ENCODE measurements at regions not wholly inside any gene's neighbourhood (a gene's known extent, or its start where the extent isn't known, plus 50 kb on each side); places are given as distances from the start of the nearest gene placed in this dataset.

GRCh38 chr6:22010102-22010501 lies 286.7 kb downstream of the PRL start:
- TF ChIP-seq POLR2A (IDR thresholded peaks at IDR 0.05; ENCODE audit: low read length): no peak
- TF ChIP-seq EHMT2 (IDR thresholded peaks at IDR 0.05; ENCODE audit: low read depth): no peak
- no peak for TF ChIP-seq CBX8 (IDR thresholded peaks at IDR 0.05)
- TF ChIP-seq CHD4 (IDR thresholded peaks at IDR 0.05; ENCODE audit: borderline replicate concordance): no peak
- no peak for TF ChIP-seq CTCF (IDR thresholded peaks at IDR 0.05)
- TF ChIP-seq BCL3 (IDR thresholded peaks at IDR 0.05): no peak
- no peak for TF ChIP-seq JUNB (IDR thresholded peaks at IDR 0.05)
- no peak for TF ChIP-seq ZC3H11A (IDR thresholded peaks at IDR 0.05)
- no peak for TF ChIP-seq HOXB5 (CRISPR knock-in tag; IDR thresholded peaks at IDR 0.05)
- TF ChIP-seq ZSCAN20 (CRISPR knock-in tag; IDR thresholded peaks at IDR 0.05): no peak
- TF ChIP-seq HMGXB4 (CRISPR knock-in tag; IDR thresholded peaks at IDR 0.05; ENCODE audit: borderline replicate concordance): no peak
- TF ChIP-seq CEBPB (IDR thresholded peaks at IDR 0.05): no peak
- no peak for TF ChIP-seq POLR2AphosphoS2 (conservative IDR thresholded peaks at IDR 0.05; ENCODE audit: low read length)
- TF ChIP-seq HES2 (IDR thresholded peaks at IDR 0.05): no peak
- TF ChIP-seq KDM1A (IDR thresholded peaks at IDR 0.05; ENCODE audit: low read depth): no peak
- no peak for TF ChIP-seq PHF8 (IDR thresholded peaks at IDR 0.05; ENCODE audit: borderline replicate concordance, low read depth)
- ATAC-seq (no peak), DNase-seq (ENCODE audit: low read depth in 1 of 2, low spot score in 1 of 2) (no peak), FAIRE-seq (no peak)
- WGBS (ENCODE audit: missing lambda C conversion rate): 62% methylated on average over 3 of the region's 3 CpGs
- H3K27ac ChIP-seq: no peak overlapping the region
- H3K4me2 ChIP-seq: no peak overlapping the region
- H3K4me1 ChIP-seq: peaks cover 4% of the 10 kb centered on the region; the same call in 2 of the 3 replicates
- ChIA-PET CTCF (no interaction called here), POLR2A (no interaction called here)
- H3K4me3 ChIP-seq: no peak overlapping the region
- no peaks in the 10 kb centered on the region for H3K9me3 ChIP-seq

- DNase-seq (ENCODE audit: low read depth in 1 of 2, low spot score in 1 of 2): no peak
- WGBS (ENCODE audit: missing lambda C conversion rate): 89% methylated on average over 4 of the region's 7 CpGs
- no peak overlapping the region for H3K4me2 ChIP-seq
- TF ChIP-seq RARB (CRISPR knock-in tag; IDR thresholded peaks at IDR 0.05) (no peak), HOXA7 (CRISPR knock-in tag; IDR thresholded peaks at IDR 0.05) (no peak), HOXB5 (CRISPR knock-in tag; IDR thresholded peaks at IDR 0.05) (no peak), ESRRA (IDR thresholded peaks at IDR 0.05; ENCODE audit: borderline replicate concordance, low read length) (no peak), FOSB (CRISPR knock-in tag; IDR thresholded peaks at IDR 0.05) (no peak), CBX2 (IDR thresholded peaks at IDR 0.05; ENCODE audit: borderline replicate concordance, low read depth) (no peak), POLR2A (IDR thresholded peaks at IDR 0.05; ENCODE audit: low read length) (no peak), HDAC2 (IDR thresholded peaks at IDR 0.05) (no peak), PHF8 (IDR thresholded peaks at IDR 0.05; ENCODE audit: borderline replicate concordance, low read depth) (no peak), MAFK (IDR thresholded peaks at IDR 0.05; ENCODE audit: partially characterized antibody) (no peak), FOXS1 (CRISPR knock-in tag; IDR thresholded peaks at IDR 0.05) (no peak), HEYL (CRISPR knock-in tag; IDR thresholded peaks at IDR 0.05) (no peak), REST (IDR thresholded peaks at IDR 0.05) (no peak), KDM5A (IDR thresholded peaks at IDR 0.05) (no peak)
- ChIA-PET CTCF (interaction anchor here (0.7 kb wide), 1 partner anchor 65 kb away, joined by 4 read pairs; no protein-coding TSS in a partner anchor), POLR2A (no interaction called here)
- no peak for ATAC-seq
- no peak overlapping the region for H3K4me3 ChIP-seq
- H3K27ac ChIP-seq: no peak overlapping the region
- no peak for FAIRE-seq
- H3K4me1 ChIP-seq: peaks cover 3% of the 10 kb centered on the region; the same call in 1 of the 3 replicates
- no peaks in the 10 kb centered on the region for H3K9me3 ChIP-seq
Measured at GRCh38 chr6:22015216-22015615, 281.6 kb downstream of the PRL start.

All from A549 (cell line).